Retinal pigment epithelial cell (primary cell): ENCODE measurements at regions not wholly inside any gene's neighbourhood (a gene's known extent, or its start where the extent isn't known, plus 50 kb on each side); places are given as distances from the start of the nearest gene placed in this dataset.

Experiments used
- DNase-seq: peaks from one replicate; pipeline ENCODE4 v3.0.0-alpha.2; 2010; ENCODE audit warnings: low read depth
- H3K4me3 ChIP-seq: 2 replicates; pipeline ENCODE4 v1.5.1; 2011; ENCODE audit warnings: mild to moderate bottlenecking, low read length, control low read depth, moderate library complexity
- TF ChIP-seq, protein P1 (sequence below): conservative IDR thresholded peaks from 2 replicates; pipeline ENCODE4 v1.5.1; 2011; ENCODE audit warnings: low read depth, low read length, control low read depth, inconsistent platforms

DNA sequence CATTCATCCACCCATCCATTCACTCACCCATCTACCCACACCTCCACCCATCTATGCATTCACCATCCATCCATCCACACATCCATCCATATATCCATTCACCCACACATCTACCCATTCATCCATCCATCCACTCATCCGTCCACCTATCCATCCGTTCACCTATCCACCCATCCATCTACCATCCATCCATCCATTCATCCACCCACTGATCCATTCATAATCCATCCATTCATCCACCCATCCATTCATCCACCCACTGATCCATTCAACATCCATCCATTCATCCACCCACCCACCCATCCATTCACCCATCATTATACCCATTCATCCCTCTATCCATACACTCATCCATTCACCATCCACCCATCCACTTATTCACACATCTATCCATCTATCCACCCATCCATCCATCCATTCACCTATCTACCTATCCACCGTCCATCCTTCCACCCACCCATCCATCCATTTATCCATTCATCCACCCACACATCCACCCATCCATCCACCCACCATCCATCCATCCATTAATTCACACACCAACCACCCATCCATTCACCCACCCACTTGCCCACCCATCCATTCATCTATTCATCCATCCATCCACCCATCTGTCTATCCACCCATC, 336.5 kb upstream of the IRX4 start:
- H3K4me3 ChIP-seq: no peak overlapping the region
- no peak for DNase-seq
- TF ChIP-seq, protein P1, sequence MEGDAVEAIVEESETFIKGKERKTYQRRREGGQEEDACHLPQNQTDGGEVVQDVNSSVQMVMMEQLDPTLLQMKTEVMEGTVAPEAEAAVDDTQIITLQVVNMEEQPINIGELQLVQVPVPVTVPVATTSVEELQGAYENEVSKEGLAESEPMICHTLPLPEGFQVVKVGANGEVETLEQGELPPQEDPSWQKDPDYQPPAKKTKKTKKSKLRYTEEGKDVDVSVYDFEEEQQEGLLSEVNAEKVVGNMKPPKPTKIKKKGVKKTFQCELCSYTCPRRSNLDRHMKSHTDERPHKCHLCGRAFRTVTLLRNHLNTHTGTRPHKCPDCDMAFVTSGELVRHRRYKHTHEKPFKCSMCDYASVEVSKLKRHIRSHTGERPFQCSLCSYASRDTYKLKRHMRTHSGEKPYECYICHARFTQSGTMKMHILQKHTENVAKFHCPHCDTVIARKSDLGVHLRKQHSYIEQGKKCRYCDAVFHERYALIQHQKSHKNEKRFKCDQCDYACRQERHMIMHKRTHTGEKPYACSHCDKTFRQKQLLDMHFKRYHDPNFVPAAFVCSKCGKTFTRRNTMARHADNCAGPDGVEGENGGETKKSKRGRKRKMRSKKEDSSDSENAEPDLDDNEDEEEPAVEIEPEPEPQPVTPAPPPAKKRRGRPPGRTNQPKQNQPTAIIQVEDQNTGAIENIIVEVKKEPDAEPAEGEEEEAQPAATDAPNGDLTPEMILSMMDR: no peak

DNA sequence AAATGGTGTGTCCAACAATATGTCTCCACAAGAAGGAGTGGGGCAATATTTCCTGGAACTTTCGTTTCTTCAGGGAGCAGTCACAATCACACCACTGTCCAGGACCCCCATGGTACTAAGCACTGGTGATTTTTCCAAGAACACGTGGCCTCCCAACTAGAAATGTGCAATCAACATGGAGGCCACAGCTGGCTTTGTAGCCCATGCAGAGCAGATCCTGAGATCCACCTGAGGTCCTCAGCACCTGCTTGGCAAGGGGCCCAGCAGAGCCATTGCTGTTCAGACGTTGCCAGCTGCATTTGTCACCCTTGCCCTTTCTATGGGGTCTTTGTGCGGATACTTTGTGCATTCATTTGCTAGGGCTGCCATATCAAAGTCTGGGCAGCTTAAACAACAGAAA, 334.5 kb upstream of the IRX4 start:
- TF ChIP-seq, protein P1: no peak

DNA sequence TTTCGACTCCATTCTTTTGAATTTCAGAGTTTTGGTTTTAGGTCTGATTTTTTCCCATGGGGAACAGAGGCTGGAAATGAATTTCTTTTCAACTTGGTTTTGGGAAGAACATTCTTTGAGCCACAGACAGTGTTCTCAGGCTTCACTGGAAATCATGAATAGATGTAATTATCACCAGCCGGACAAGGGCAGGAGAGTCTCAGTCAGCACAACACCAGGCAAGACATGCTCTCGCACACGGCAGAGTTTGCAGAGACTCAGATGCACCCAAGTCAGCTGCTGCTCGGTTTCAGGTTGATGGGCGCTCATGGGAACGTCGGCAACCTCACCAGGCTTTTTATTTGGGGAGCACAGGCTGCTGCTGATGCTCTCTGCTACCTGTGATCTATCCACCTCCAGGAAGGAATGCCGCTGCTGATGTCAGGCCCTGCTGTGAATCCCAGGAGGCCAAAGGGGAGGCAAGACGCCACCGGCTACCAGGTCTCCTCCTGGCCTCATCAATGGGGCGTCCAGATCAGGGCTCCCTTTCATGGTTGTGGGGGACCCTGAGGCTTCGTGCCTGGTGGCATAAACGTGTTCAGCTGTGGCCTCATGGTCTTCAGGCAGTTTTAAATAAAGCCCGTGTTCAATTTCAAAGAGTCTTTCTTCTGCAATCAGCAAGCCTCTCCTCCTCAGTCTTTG, 332.3 kb upstream of the IRX4 start:
- no peak for DNase-seq
- H3K4me3 ChIP-seq: no peak overlapping the region
- TF ChIP-seq, protein P1: no peak

More for the DNA sequence above, 334.5 kb upstream of the IRX4 start:
- H3K4me3 ChIP-seq: no peak overlapping the region
- DNase-seq: no peak

GRCh38 chr5:2213121-2213730, 330.5 kb upstream of the IRX4 start:
- DNase-seq: no peak
- no peak overlapping the region for H3K4me3 ChIP-seq
- TF ChIP-seq, protein P1: no peak

- no peak for DNase-seq
- TF ChIP-seq, protein P1: no peak
- H3K4me3 ChIP-seq: no peak overlapping the region
Measured at GRCh38 chr5:2212481-2212880, 329.8 kb upstream of the IRX4 start.

DNA sequence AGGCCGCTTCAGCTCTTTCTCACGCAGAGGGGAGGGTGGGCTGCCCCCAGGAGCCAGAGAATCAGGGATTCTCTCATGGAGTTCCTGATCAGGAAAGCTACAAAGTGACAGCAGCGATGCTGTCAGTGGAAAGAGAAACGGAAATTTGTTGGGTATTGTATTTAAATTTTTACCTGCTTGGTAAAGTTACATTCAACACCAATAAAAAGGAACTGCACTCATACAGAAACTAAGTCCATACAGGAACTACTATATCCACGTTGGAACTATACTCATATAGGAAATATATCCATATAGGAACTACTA, 325.5 kb upstream of the IRX4 start:
- TF ChIP-seq, protein P1: no peak
- H3K4me3 ChIP-seq: no peak overlapping the region
- no peak for DNase-seq
